ENCODE measurements at regions not wholly inside any gene's neighbourhood (a gene's known extent, or its start where the extent isn't known, plus 50 kb on each side); places are given as distances from the start of the nearest gene placed in this dataset.

GRCh38 chr2:48183276-48183675 is 131.2 kb upstream of the FOXN2 start:
- TF ChIP-seq CTCF (IDR thresholded peaks at IDR 0.05): no peak
- TF ChIP-seq POLR2AphosphoS5 (IDR thresholded peaks at IDR 0.05): no peak

Measured in prostate gland (tissue), 2 donors.